Stimulated activated CD4-positive, alpha-beta T cell treated with anti-CD3 and anti-CD28 coated beads, TNF-alpha, amount 100 ng/mL, for 48 hours (primary cell): ENCODE measurements at regions not wholly inside any gene's neighbourhood (a gene's known extent, or its start where the extent isn't known, plus 50 kb on each side); places are given as distances from the start of the nearest gene placed in this dataset.
"Not testable (repeated sequence)": the region's sequence is repeated elsewhere in the genome, so short reads cannot be mapped to it uniquely, and the experiment has no call there.

Experiments used
- DNase-seq, 3 donors: peaks; one replicate each; pipeline ENCODE4 v3.0.0-alpha.2; 2020; ENCODE audit warnings: low read depth in 3 of 3

DNA sequence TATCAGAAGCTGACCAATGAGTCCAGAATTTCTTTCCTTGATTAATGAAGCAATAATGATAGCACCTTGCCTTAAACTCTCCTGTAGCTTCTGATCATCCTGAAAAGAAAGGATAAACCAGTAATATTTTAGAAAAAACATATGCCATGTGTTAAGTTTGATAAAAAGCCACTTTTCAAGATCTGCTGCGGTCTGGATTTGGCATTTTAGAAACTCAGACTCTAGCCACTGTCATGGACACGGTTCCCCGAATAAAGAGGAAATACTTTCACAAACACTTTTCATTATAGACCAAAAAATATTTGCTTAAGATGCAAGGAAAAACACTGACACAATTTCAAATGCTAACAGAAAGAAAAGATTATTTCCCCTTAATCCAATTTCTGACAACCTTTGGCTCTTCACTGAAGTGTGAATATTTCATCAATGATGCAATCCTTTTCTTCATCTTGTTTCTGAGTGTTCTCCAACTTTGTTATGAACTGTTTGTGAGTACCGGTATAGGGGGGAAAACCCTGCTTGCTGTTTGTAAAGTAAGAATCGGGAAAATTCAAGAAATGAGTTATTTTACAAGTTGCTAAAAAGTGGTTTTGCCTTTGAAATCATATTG is 329.5 kb downstream of the CRPPA start:
- DNase-seq = no peak

DNA sequence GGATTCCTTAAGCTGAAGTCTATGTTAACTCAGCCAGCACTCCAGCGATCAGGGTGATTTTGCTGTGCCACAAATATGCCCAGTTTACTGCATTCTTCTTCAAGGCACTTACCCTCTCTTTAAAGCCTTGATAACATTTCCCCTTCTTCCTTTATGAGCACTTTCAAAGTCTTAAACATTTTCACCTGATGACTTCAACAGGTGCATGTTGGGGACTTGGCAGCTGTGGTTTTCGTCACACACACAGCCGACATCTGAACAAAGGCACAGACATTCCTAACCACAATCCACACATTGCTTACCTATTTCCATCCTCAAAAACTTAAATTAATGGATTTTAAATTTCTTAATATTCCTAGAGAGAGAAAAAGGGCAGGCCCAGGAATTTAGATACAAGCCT is 331.5 kb downstream of the CRPPA start:
- DNase-seq = no peak

DNA sequence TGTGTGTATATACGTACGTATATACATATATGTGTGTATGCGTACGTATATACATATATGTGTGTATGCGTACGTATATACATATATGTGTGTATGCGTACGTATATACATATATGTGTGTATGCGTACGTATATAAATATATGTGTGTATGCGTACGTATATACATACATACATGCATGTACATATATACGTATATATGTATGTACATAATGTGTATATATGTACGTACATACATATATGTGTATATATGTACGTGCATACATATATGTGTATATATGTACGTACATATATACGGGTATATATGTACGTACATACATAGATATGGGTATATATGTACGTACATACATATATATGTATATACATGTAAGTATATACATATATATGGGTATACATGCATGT is 332.1 kb downstream of the CRPPA start:
- no peak for DNase-seq

DNA sequence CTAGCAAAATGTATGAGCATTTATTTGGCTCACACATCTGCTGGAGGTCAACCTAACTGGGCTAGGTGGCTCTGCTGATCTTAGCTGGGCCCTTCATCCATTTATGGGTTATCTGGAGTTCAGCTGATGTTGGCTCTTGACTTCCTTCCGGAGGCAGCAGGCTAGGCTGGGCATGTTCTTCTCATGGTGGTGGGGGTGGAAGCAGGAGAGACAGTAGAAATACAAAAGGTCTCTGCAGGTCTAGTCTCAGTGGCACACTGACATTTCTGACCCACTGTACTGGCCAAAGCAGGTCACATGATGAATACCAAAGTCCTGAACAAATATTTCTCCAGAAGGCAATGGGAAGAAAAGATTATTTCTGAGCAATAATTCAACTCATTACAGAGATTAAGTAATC is 334.6 kb downstream of the CRPPA start:
- no peak for DNase-seq

DNA sequence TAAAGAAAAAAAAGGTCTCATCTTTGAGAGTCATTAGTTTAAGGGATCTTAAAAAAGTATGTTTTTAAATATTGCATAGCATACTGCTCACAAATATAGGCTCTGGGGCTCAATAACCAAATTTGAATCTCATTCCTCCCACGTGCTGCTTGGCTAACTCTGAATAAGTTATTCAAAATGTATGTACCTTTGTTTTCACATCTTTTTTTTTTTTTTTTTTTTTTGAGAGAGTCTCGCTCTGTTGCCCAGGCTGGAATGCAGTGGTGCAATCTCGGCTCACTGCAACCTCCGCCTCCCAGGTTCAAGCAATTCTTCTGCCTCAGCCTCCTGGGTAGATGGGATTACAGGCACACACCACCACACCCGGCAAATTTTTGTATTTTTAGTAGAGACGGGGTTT is 335.6 kb downstream of the CRPPA start:
- DNase-seq = not testable (repeated sequence)

DNA sequence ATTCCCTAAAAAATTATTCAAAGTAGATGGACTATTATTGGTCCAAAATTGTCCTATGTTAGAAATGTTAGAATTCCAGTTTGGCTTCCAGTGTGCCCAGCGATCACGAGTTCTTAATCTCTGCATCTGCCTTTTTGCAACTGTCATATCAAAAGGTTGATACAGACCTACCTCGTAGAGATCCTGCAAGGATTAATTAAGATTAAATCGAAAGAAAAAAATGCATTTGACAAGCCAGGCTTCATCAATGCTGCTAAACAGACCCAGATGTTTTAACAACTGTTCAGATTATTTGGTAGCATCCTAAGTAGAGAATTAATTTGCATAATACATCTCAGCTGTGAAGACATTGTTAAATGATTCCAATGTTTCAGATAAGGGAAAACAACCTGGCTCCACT is 336.5 kb downstream of the CRPPA start:
- no peak for DNase-seq

DNA sequence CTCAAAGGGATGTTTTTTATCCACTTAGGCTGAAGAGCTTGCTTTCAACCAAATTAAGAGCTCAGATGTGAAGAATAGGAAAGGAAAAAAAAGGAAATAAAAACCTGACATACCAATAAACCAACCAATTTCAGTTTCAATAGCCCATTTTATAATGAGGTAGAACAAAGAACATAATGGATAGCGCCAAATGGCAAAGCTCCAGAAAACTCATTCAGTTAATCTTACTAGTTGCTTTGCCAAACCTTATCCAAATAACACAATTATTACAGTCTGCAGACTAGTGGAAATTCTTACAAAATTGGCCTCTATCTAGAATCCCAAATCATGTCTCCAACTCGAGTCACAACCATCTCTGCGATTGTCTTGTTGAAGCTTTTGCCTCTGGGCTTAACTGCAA is 337.0 kb downstream of the CRPPA start:
- no peak for DNase-seq

DNA sequence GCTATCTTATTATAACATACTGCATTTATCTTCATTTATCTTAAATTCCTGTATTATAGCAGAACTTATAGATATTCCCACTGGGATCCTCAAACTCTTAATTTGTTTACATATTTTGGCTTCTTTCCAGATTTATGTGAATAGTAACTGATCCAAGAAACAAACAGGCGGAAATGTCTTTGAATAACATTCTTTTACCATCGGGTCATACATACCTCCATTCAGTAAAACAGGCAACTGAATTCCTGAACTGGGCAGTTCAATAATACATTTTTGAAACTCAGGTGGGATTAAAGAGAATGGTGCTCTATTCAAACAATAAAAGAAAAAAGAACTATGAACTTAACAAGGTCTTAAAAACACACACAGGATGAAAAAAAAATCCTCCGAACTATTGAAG is 337.4 kb downstream of the CRPPA start:
- DNase-seq = no peak

DNA sequence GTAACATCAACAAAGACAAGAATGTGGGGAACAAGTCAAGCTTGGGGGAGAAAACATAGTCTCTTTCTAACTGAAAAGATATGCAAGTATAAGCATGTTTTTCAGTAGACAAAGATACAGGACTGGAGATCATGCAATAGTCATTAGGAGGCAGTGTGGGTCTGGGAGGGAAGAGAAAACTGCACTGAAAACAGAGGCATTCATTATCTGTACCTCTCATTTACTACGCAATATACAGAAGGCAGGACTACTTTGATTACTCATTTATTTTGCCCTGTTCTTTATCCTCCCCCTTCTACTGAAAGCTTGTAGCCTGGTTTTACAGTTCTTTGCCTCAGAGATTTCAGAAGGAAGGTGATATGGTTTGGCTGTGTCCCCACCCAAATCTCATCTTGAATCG is 341.2 kb downstream of the CRPPA start:
- no peak for DNase-seq

DNA sequence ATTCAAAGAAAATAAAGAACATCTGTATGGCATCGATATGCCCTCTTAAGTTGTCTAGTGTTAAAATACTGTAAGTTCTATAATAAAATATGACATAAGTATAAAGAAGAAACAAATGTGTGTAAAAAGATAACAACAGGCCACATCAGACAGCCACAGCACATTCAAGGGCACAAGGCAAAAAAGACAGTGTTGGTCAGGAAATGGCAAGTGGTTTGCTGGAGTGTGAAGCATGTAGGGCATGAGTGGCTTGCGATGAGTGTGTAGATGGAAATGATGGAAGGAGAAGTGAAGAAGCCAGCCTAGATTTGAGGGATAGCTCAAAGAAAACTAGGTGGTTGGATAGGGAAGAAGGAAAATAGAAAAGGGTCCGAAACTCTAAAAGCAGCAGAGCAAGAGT is 341.6 kb downstream of the CRPPA start:
- no peak for DNase-seq

DNA sequence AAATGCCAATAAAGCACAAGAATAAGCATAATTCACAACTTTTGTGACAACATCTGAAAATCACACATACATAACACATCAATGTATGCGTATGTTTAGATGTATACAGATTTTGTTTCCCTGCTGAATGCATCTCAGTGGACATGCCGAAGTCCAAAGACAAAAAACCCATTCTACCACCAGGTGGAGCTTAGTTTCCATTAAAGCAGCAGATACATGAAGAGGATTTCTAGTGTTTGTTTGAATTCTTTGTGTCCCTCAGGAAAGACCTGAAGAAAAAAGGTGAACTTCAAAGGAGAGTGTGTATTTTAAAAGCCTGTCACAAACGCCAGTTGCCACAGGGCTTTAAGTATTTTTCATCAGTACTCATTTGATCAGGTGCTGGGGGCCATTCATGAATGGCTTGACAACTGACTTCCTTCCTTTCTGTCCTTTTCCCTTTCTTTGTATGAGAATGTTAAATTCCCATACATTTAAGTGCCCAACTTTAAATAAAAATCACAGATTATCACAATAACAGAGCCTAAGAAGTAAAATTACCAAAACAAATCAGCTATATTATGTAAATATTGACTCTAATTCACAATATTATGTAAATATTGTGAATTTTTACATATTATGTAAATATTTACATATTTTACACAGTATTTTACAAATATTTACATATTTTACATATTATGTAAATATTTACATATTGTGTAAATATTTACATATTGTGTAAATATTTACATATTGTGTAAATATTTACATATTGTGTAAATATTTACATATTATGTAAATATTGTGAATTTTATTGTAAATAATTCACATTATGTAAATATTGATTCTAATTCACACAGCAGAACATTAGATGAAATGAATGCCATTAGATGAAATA is 343.0 kb downstream of the CRPPA start:
- DNase-seq = peak in 1 of 3 donors; percentile 2

DNA sequence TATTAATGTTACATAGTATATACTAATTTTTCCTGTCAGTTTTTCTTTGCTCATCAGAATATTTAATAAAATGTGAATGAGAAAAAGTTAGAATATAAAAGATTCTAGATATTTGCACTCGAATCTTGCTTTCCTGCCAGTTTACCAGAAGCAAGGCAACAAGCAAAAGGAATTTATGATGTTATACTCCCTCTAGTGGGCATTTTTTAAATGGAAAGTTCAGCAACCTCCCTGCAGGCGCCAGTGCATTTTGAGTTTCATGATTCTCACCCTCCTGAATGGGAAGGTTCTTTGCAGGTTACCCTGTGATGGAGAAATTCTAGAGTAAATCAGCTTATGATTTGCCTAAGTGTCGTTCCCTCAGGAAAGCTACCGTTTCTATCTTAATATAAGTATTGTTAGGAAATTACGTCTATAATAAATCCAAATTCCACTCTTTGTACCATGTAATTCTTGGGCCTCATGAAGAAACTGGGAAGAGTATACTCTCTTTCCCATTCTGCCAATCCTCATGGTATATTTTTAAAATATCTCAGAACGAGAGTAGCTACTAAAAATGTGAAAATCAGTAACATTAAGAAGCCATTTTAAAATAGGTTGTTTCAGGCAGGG is 350.0 kb downstream of the CRPPA start:
- no peak for DNase-seq

DNA sequence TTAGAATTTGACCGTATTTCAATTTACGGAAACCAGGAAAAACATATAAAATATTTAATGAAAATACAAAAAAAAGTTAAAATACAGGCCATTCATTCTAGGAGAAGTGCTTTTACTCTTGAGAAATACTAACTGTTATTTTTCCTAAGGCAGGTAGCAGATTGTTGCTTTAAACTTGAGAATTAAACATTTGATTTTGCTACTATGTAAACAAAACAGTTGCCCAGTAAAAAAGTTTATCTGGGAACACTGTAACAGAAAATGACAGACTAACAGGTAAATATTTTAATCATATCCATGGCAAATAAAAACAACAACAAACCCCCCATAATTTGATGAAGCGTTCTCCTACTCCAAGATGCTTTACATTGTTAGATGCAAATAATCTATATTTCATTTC is 350.5 kb downstream of the CRPPA start:
- DNase-seq = no peak

DNA sequence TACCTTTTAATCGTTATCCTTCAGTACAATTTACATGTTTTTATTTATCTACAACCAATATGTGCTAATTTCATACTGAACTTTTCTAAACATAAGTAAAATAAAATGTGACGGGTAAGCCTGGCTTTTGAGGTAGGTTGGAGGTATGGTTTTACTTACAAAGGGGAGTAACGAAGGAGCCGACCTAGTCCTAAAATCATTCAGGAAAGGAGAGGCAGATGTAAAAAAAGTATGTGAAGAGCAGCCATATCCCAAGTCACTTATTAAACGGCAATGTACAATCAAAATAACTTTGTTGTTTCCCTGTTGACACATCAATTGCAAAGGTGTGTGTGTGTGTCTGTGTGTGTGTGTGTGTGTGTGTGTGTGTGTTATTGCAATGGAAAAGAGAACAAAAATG is 351.3 kb downstream of the CRPPA start:
- no peak for DNase-seq

DNA sequence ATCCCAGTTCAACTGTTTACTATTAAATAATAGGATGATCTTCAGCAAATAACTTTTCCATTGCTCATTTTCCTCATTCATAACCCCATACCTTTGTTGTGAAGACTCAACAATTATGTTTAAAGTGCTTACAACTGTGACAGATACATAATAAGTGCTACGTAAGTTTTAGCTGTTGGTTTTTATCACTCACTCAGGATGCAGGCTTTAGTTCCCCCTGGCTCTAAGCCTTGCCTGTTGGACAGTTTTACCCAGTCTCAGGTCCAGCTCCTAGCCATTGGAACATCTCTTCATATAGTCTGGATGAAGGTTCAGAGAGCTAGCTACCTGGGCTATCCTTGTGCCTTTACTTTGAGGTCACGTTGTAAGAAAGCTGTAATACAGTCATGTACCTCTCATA is 353.2 kb downstream of the CRPPA start:
- no peak for DNase-seq

DNA sequence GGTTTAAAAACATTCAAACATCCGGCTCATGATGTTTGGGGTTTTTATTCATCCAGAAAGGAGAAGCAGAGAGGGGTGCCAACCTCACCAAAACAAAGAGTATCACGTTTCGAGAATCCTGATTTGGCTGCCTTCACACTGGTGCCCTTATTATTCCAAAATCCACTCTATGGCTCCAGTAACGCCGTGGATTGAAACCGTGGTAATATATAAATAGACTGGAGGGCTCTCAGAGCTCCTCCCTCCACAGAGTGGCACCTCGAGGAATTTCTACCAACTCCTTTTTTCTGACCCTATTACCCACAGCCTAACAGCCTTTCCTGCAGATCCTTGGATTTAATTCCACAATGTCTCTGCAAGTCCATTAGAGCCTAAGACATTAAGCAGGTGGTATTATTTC is 353.6 kb downstream of the CRPPA start:
- DNase-seq = no peak

DNA sequence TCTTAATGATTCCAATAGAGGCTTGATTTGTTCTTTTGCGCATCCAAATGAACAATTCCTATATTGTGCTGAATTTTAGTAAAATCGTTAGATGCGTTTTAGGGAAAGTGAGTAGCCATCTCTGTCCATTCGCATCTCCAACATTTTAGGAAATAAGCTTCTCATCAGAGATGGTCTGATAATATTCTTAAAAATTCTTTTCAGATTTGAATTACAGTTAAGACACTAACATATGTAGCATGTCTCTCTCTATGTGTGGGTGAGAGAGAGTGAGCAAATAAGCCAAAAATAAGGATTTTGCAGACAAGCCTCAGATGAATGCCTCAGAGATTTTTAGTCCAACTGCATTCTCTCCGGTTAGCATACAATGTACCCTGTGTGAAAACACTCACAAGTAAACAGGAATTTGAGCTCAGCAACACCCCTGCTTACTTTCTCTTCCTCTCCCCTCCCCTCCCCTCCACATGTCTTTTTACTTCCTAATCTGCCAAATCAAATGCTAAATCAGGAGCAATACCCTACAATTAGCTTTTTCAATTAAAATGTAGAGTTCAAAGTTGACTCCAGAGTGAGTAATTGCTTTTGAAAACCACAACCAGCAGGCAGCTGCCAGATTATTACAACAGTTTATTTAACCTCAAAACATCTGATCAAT is 354.4 kb downstream of the CRPPA start:
- no peak for DNase-seq

DNA sequence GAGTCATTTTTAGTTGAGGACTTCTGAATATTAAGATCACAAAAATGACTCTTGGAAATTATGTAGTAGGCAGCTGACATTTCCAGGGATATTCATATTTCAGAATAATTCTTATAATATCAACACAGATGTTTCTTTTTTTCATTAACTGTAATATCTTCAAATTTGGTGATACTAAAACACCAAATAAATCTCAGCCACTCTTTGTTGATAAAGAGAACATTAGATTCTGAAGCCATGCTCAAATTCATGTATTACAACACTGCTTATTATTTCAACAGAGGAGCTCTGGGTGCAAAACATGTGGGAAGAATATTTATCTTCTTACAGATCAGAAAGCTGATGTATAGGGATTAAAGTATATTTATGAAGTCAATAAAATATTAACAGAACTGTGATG is 355.4 kb downstream of the CRPPA start:
- no peak for DNase-seq

DNA sequence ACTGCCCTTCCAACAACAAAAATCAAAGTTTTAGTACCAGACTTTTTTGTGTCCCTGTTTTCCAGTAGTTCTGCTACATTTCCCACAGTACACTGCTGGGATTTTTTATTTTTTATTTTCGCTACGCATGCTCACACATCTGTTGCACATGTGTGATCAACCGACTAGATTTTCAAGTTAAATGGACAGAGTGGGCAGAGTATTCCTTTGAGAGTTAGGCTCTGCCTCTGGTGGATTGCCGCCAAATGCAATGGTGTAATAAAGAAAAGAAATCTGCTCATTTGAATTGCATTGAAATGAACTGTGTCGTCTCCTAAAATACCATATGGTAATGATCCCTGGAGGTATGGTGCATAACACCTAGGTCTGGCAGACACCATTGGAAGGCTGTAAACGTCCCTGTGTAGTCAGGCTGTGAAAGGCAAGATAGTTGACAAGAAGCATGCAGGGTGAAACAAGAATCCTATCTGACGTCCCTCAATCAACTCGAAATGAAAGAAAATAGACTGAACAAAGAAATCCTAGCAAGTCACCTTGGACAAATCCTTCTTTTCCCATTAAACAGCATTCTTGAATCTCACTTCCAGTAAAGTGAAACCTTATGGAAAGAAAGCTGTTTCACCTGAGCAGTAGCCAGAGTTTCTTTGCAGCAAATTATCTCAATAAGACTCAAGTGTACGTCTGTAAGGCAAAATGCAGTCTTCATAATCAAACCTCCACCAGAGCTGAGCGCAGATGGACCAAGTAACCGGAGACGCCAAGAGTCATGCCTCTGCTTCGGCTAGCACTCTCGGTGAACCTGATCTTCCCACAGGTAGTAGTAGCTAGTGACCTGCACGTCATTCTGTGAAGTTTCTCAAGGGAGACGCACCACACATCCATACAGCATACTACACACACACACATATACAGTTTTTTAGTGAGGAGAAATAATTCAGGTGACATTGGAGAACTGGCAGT is 357.3 kb downstream of the CRPPA start:
- no peak for DNase-seq

DNA sequence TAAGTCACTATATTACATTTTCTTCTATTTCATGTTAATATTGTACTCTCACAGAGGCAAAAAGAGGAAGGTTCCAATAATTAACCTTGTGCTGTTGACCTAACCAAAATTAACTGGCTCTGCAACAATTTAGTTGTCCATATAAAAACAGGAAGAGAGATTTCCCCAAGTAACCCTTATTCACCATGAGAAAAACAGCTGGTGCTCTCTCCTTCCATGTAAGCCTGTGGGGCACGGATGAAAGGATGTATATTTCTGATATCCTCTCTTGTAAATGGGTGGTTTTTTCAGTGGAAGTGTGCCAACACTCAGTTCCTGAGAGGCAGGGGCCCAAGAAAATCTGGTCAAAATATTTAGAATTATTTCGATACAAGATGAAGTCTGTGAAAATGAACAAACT is 358.1 kb downstream of the CRPPA start:
- no peak for DNase-seq

DNA sequence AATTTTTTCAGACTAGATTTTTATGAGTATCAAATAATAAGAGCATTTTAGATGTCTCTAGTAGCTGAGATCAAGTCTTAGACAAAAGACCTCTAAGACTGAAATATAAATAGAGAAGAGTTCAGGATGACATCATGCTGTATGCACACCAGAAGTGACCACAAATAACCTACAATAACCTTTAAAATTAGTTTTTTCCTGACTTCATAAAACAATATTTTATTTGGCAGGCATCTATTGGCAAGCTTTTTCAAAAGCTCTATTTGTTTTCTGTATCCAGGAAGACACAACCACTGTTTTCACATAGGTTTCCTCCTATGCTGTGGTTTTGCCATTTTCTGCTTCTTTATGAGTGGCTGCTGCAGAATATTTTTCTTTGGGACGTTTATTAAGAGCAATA is 359.1 kb downstream of the CRPPA start:
- DNase-seq = no peak

DNA sequence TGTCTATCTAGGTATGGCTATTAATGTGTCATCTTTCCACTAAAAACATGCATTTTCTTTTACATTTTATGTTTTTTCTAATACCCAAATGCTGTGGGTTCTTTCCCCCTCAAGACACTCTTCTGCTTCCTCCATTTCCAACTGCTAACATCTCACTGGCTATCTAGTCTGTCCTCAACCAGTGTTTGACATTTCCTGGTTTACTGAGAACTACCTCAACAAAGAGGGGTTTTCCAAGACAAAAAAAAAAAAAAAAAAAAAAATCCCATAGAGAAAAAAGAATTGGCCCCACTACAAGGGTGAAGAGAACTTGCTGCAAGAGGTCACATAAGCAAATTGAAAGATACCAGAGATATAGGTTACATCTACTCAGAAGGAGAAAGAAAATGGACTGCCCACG is 359.7 kb downstream of the CRPPA start:
- DNase-seq = no peak
